Natural killer cell (primary cell): ENCODE measurements at regions not wholly inside any gene's neighbourhood (a gene's known extent, or its start where the extent isn't known, plus 50 kb on each side); places are given as distances from the start of the nearest gene placed in this dataset.

Experiments used
- ATAC-seq, 3 donors: fragments of 150-1000 bp in 2 of 3; fragments of 200-7000 bp in 1 of 3; cut with Tn5 transposase; 1 replicate in 1 of 3; 2 replicates in 2 of 3; pipeline ENCODE4 v1.10.0; 2021; ENCODE audit warnings: mild to moderate bottlenecking in 2 of 3, moderate library complexity in 2 of 3
- DNase-seq, 2 donors: peaks; one replicate each; pipeline versions ENCODE4 v3.0.0 to v3.0.0-alpha.2; 2013 to 2021; ENCODE audit warnings: mixed read lengths in 1 of 2
- H3K27ac ChIP-seq: one replicate; pipeline ENCODE4 v1.5.1; 2013; ENCODE audit warnings: mild to moderate bottlenecking, low read length
- H3K27me3 ChIP-seq: one replicate; pipeline ENCODE4 v1.6.1; 2013; ENCODE audit warnings: low read length; ENCODE audit not compliant: control insufficient read depth, insufficient read depth
- H3K36me3 ChIP-seq: one replicate; pipeline ENCODE4 v1.6.1; 2013; ENCODE audit warnings: low read length; ENCODE audit not compliant: control insufficient read depth, insufficient read depth
- H3K4me1 ChIP-seq: one replicate; pipeline ENCODE4 v1.6.1; 2013; ENCODE audit warnings: low read length; ENCODE audit not compliant: control insufficient read depth, insufficient read depth
- H3K4me3 ChIP-seq: one replicate; pipeline ENCODE4 v1.5.1; 2013; ENCODE audit warnings: low read length
- H3K9me3 ChIP-seq: one replicate; pipeline ENCODE4 v1.6.1; 2013; ENCODE audit warnings: low read length; ENCODE audit not compliant: control insufficient read depth, insufficient read depth
- H3K27ac Mint-ChIP-seq, 2 donors: one replicate each; pipeline ENCODE4 v1.8.0; 2022; ENCODE audit warnings: mild to moderate bottlenecking in 2 of 2, mixed read lengths in 2 of 2, moderate library complexity in 1 of 2
- H3K27me3 Mint-ChIP-seq, 2 donors: one replicate each; pipeline ENCODE4 v1.8.0; 2022; ENCODE audit warnings: low read depth in 2 of 2, mixed read lengths in 2 of 2
- H3K36me3 Mint-ChIP-seq: one replicate; pipeline ENCODE4 v1.8.0; 2022; ENCODE audit warnings: mixed read lengths
- H3K4me1 Mint-ChIP-seq, 2 donors: one replicate each; pipeline ENCODE4 v1.8.0; 2022; ENCODE audit warnings: mixed read lengths in 2 of 2
- H3K4me3 Mint-ChIP-seq: one replicate; pipeline ENCODE4 v1.8.0; 2022; ENCODE audit warnings: mild to moderate bottlenecking, moderate library complexity, mixed read lengths
- H3K9me3 Mint-ChIP-seq, 2 donors: one replicate each; pipeline ENCODE4 v1.8.0; 2022; ENCODE audit warnings: mixed read lengths in 2 of 2
- CTCF ChIP-seq: fragments of 200-600 bp; IDR thresholded peaks from one replicate; pipeline ENCODE4 v1.8.0; 2022; ENCODE audit warnings: antibody characterized with exemption
- WGBS: methylation state at CpG from one replicate; pipeline ENCODE4 v1.1.7; 2013; ENCODE audit warnings: missing lambda C conversion rate; ENCODE audit not compliant: insufficient coverage; 5-methylcytosine and 5-hydroxymethylcytosine counted together
- intact Hi-C: fragments of 100-400 bp; cut with micrococcal nuclease; formaldehyde crosslinking; loops from one replicate; pipeline ENCODE4 v1.14.2; 2022

GRCh38 chr5:74506119-74506518, 134.4 kb downstream of the ENC1 start:
- TF ChIP-seq CTCF = no peak
- no peak overlapping the region for H3K27ac Mint-ChIP-seq

GRCh38 chr5:74504463-74504862, 136.1 kb downstream of the ENC1 start:
- Mint-ChIP-seq H3K9me3 (no peaks in the 10 kb centered on the region), H3K27me3 (peaks cover 0 to 9% of the 10 kb centered on the region in 2 donors), H3K27ac (no peak overlapping the region), H3K4me1 (peaks cover 9% of the 10 kb centered on the region in 2 donors), H3K4me3 (no peak overlapping the region), H3K36me3 (no peaks in the 10 kb centered on the region)
- intact Hi-C loops = no loop called here
- H3K4me3 ChIP-seq = no peak overlapping the region
- ATAC-seq = peak in 2 of 3 donors; percentile 17 to 76
- 58% methylated on average over 3 of the region's 3 CpGs for WGBS
- no peaks in the 10 kb centered on the region for H3K9me3 ChIP-seq
- no peaks in the 10 kb centered on the region for H3K36me3 ChIP-seq
- H3K27me3 ChIP-seq = no peaks in the 10 kb centered on the region
- no peak for DNase-seq
- no peak for TF ChIP-seq CTCF
- no peaks in the 10 kb centered on the region for H3K4me1 ChIP-seq
- no peak overlapping the region for H3K27ac ChIP-seq

More at GRCh38 chr5:74506119-74506518, 134.4 kb downstream of the ENC1 start:
- WGBS = 88% methylated on average over 8 of the region's 8 CpGs
- Histone ChIP-seq H3K4me1 (no peaks in the 10 kb centered on the region), H3K9me3 (no peaks in the 10 kb centered on the region), H3K4me3 (no peak overlapping the region), H3K27ac (no peak overlapping the region), H3K36me3 (no peaks in the 10 kb centered on the region), H3K27me3 (no peaks in the 10 kb centered on the region)
- intact Hi-C loops = no loop called here
- DNase-seq (no peak), ATAC-seq (no peak)
- Mint-ChIP-seq H3K4me1 (peaks cover 9% of the 10 kb centered on the region in 2 donors), H3K36me3 (no peaks in the 10 kb centered on the region), H3K9me3 (no peaks in the 10 kb centered on the region), H3K27me3 (peaks cover 0 to 9% of the 10 kb centered on the region in 2 donors), H3K4me3 (no peak overlapping the region)

- H3K9me3 ChIP-seq = no peaks in the 10 kb centered on the region
- no peak for DNase-seq
- intact Hi-C loops = no loop called here
- Mint-ChIP-seq H3K36me3 (no peaks in the 10 kb centered on the region), H3K27ac (no peak overlapping the region), H3K4me3 (no peak overlapping the region), H3K4me1 (peaks cover 9% of the 10 kb centered on the region in 2 donors), H3K27me3 (peaks cover 0 to 9% of the 10 kb centered on the region in 2 donors), H3K9me3 (no peaks in the 10 kb centered on the region)
- no peak overlapping the region for H3K4me3 ChIP-seq
- no peak for TF ChIP-seq CTCF
- no peaks in the 10 kb centered on the region for H3K27me3 ChIP-seq
- H3K4me1 ChIP-seq = no peaks in the 10 kb centered on the region
- 37% methylated on average over 2 of the region's 3 CpGs for WGBS
- H3K27ac ChIP-seq = no peak overlapping the region
- ATAC-seq = no peak
- H3K36me3 ChIP-seq = no peaks in the 10 kb centered on the region
Measured at GRCh38 chr5:74502479-74502950, 138.0 kb downstream of the ENC1 start.
